ENCODE measurements at regions not wholly inside any gene's neighbourhood (a gene's known extent, or its start where the extent isn't known, plus 50 kb on each side); places are given as distances from the start of the nearest gene placed in this dataset.
"Not testable (repeated sequence)": the region's sequence is repeated elsewhere in the genome, so short reads cannot be mapped to it uniquely, and the experiment has no call there.

- not testable (repeated sequence) for H3K27ac ChIP-seq (replicated peaks); H3K27me3 ChIP-seq (ENCODE audit: insufficient read depth, poor library complexity, severe bottlenecking); H3K4me3 ChIP-seq (replicated peaks; ENCODE audit: insufficient read depth, low read length); DNase-seq (ENCODE audit: low read depth in 1 of 2, low spot score in 1 of 2)
- 0 out of 2 replicates have a peak, but pooled peaks have one; percentile 19 for TF ChIP-seq SPI1 (IDR thresholded peaks at IDR 0.05; ENCODE audit: borderline replicate concordance, low read depth)
These were observed 122.1 kb downstream of the CCNG2 start for GRCh38 chr4:77279114-77279513.

GRCh38 chr4:77282305-77282704 lies 125.3 kb downstream of the CCNG2 start:
- no peak for TF ChIP-seq CTCF (IDR thresholded peaks at IDR 0.05; ENCODE audit: insufficient read depth, low read length)
- no peak for TF ChIP-seq POLR2AphosphoS5 (IDR thresholded peaks at IDR 0.05; ENCODE audit: low read depth)
- TF ChIP-seq REST (IDR thresholded peaks at IDR 0.05; ENCODE audit: insufficient replicate concordance, low read depth): no peak
- TF ChIP-seq SPI1 (IDR thresholded peaks at IDR 0.05; ENCODE audit: borderline replicate concordance, low read depth): no peak
- TF ChIP-seq GABPA (IDR thresholded peaks at IDR 0.05; ENCODE audit: low read depth): no peak
- DNase-seq (ENCODE audit: low read depth in 1 of 2, low spot score in 1 of 2): no peak
- H3K4me3 ChIP-seq (replicated peaks; ENCODE audit: insufficient read depth, low read length): no peak overlapping the region
- no peak overlapping the region for H3K27ac ChIP-seq (replicated peaks)
- no peaks in the 10 kb centered on the region for H3K27me3 ChIP-seq (ENCODE audit: insufficient read depth, poor library complexity, severe bottlenecking)

GRCh38 chr4:77284036-77284435 lies 127.0 kb downstream of the CCNG2 start:
- TF ChIP-seq GABPA (IDR thresholded peaks at IDR 0.05; ENCODE audit: low read depth) (no peak), REST (IDR thresholded peaks at IDR 0.05; ENCODE audit: insufficient replicate concordance, low read depth) (no peak), SPI1 (IDR thresholded peaks at IDR 0.05; ENCODE audit: borderline replicate concordance, low read depth) (no peak), POLR2AphosphoS5 (IDR thresholded peaks at IDR 0.05; ENCODE audit: low read depth) (no peak), CTCF (IDR thresholded peaks at IDR 0.05; ENCODE audit: insufficient read depth, low read length) (no peak)
- H3K4me3 ChIP-seq (replicated peaks; ENCODE audit: insufficient read depth, low read length): no peak overlapping the region
- no peaks in the 10 kb centered on the region for H3K27me3 ChIP-seq (ENCODE audit: insufficient read depth, poor library complexity, severe bottlenecking)
- H3K27ac ChIP-seq (replicated peaks): no peak overlapping the region
- no peak for DNase-seq (ENCODE audit: low read depth in 1 of 2, low spot score in 1 of 2)

- H3K27me3 ChIP-seq (ENCODE audit: insufficient read depth, poor library complexity, severe bottlenecking): no peaks in the 10 kb centered on the region
- DNase-seq (ENCODE audit: low read depth in 1 of 2, low spot score in 1 of 2): no peak
- no peak overlapping the region for H3K27ac ChIP-seq (replicated peaks)
- H3K4me3 ChIP-seq (replicated peaks; ENCODE audit: insufficient read depth, low read length): no peak overlapping the region
- TF ChIP-seq POLR2AphosphoS5 (IDR thresholded peaks at IDR 0.05; ENCODE audit: low read depth) (no peak), SPI1 (IDR thresholded peaks at IDR 0.05; ENCODE audit: borderline replicate concordance, low read depth) (no peak), GABPA (IDR thresholded peaks at IDR 0.05; ENCODE audit: low read depth) (no peak), REST (IDR thresholded peaks at IDR 0.05; ENCODE audit: insufficient replicate concordance, low read depth) (no peak), CTCF (IDR thresholded peaks at IDR 0.05; ENCODE audit: insufficient read depth, low read length) (no peak)
These were observed 129.9 kb downstream of the CCNG2 start for GRCh38 chr4:77286906-77287305.
